Endodermal cell (in vitro differentiated cells): ENCODE measurements at regions not wholly inside any gene's neighbourhood (a gene's known extent, or its start where the extent isn't known, plus 50 kb on each side); places are given as distances from the start of the nearest gene placed in this dataset.
A peak's percentile ranks its signal among the peaks of the same experiment; 100 is the strongest.

ENCODE experiments used
- DNase-seq: peaks from one replicate; pipeline ENCODE4 v3.0.0-alpha.2; 2017
- H3K27ac ChIP-seq: 2 replicates; pipeline ENCODE4 v1.5.1; 2013; ENCODE audit warnings: mild to moderate bottlenecking, low read depth, low read length, moderate library complexity
- H3K27me3 ChIP-seq: 2 replicates; pipeline ENCODE4 v1.6.1; 2013; ENCODE audit warnings: mild to moderate bottlenecking, low read length, moderate library complexity; ENCODE audit not compliant: insufficient read depth, control insufficient read depth, poor library complexity, severe bottlenecking
- H3K36me3 ChIP-seq: 2 replicates; pipeline ENCODE4 v1.7.0; 2013; ENCODE audit warnings: mild to moderate bottlenecking, low read length, moderate library complexity; ENCODE audit not compliant: control insufficient read depth, insufficient read depth
- H3K4me1 ChIP-seq: one replicate; pipeline ENCODE4 v1.7.0; 2013; ENCODE audit warnings: low read length; ENCODE audit not compliant: control insufficient read depth, insufficient read depth
- H3K4me3 ChIP-seq: 2 replicates; pipeline ENCODE4 v1.5.1; 2013; ENCODE audit warnings: mild to moderate bottlenecking, low read length, moderate library complexity
- H3K9ac ChIP-seq: 2 replicates; pipeline ENCODE4 v1.6.1; 2013; ENCODE audit warnings: mild to moderate bottlenecking, low read length, moderate library complexity; ENCODE audit not compliant: poor library complexity, severe bottlenecking; ENCODE audit errors: extremely low read depth
- H3K9me3 ChIP-seq: 2 replicates; pipeline ENCODE4 v1.6.1; 2013; ENCODE audit warnings: mild to moderate bottlenecking, low read length, moderate library complexity; ENCODE audit not compliant: control insufficient read depth
- H3K27ac Mint-ChIP-seq: 2 replicates; pipeline ENCODE4 v1.8.0; 2020; ENCODE audit warnings: mixed read lengths
- H3K27me3 Mint-ChIP-seq: 2 replicates; pipeline ENCODE4 v1.8.0; 2021; ENCODE audit warnings: mild to moderate bottlenecking, mixed read lengths; ENCODE audit not compliant: insufficient read depth
- H3K36me3 Mint-ChIP-seq: 2 replicates; pipeline ENCODE4 v1.8.0; 2020; ENCODE audit warnings: low read depth, mixed read lengths
- H3K4me1 Mint-ChIP-seq: 2 replicates; pipeline ENCODE4 v1.8.0; 2020; ENCODE audit warnings: mixed read lengths
- H3K4me3 Mint-ChIP-seq: 2 replicates; pipeline ENCODE4 v1.8.0; 2020; ENCODE audit warnings: mild to moderate bottlenecking, moderate library complexity, mixed read lengths
- H3K9me3 Mint-ChIP-seq: 2 replicates; pipeline ENCODE4 v1.8.0; 2020; ENCODE audit warnings: mild to moderate bottlenecking, mixed read lengths
- WGBS, 2 experiments: methylation state at CpG; one replicate each; pipeline versions ENCODE4 v1.1.5 to v1.1.7; 2013; ENCODE audit warnings: missing lambda C conversion rate in 2 of 2, mixed read lengths in 1 of 2; ENCODE audit not compliant: insufficient coverage in 1 of 2, insufficient read length in 1 of 2; 5-methylcytosine and 5-hydroxymethylcytosine counted together
- TF ChIP-seq, protein P1 (sequence below): fragments of 200-600 bp; sonication (generic); conservative IDR thresholded peaks from 2 replicates; pipeline ENCODE4 v1.5.0; 2021; ENCODE audit warnings: antibody characterized with exemption, mild to moderate bottlenecking

DNA sequence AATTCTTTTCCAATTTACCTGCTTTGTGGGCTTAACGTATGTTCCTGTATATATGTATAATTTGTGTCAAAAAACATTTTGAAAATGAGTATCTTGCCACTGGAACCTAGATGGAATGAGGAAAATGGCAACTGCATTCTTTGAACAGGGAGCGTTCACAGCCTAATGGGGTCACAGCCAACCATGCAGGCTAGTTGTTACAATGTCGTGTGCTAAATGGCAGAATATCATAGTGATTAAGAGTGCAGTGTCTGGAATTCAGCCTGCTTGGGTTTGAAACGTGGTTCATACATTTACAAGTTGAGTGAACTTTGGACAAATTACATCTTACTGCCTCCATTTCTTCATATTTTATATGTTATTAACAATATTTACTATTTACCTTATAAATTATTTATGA is 70.8 kb downstream of the PCDH7 start:
- H3K27me3 Mint-ChIP-seq = no peaks in the 10 kb centered on the region
- WGBS, 2 experiments = 89 to 92% methylated on average over 2 to 4 of the region's 4 CpGs
- no peaks in the 10 kb centered on the region for H3K36me3 Mint-ChIP-seq
- no peaks in the 10 kb centered on the region for H3K9me3 ChIP-seq
- peaks cover 12% of the 10 kb centered on the region for H3K4me1 ChIP-seq
- peaks cover 44% of the 10 kb centered on the region for H3K4me1 Mint-ChIP-seq
- no peak for DNase-seq
- no peak overlapping the region for H3K9ac ChIP-seq
- H3K4me3 Mint-ChIP-seq = no peak overlapping the region
- no peaks in the 10 kb centered on the region for H3K36me3 ChIP-seq
- H3K27ac Mint-ChIP-seq = no peak overlapping the region
- TF ChIP-seq, protein P1, sequence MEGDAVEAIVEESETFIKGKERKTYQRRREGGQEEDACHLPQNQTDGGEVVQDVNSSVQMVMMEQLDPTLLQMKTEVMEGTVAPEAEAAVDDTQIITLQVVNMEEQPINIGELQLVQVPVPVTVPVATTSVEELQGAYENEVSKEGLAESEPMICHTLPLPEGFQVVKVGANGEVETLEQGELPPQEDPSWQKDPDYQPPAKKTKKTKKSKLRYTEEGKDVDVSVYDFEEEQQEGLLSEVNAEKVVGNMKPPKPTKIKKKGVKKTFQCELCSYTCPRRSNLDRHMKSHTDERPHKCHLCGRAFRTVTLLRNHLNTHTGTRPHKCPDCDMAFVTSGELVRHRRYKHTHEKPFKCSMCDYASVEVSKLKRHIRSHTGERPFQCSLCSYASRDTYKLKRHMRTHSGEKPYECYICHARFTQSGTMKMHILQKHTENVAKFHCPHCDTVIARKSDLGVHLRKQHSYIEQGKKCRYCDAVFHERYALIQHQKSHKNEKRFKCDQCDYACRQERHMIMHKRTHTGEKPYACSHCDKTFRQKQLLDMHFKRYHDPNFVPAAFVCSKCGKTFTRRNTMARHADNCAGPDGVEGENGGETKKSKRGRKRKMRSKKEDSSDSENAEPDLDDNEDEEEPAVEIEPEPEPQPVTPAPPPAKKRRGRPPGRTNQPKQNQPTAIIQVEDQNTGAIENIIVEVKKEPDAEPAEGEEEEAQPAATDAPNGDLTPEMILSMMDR = no peak
- no peaks in the 10 kb centered on the region for H3K27me3 ChIP-seq
- H3K27ac ChIP-seq = no peak overlapping the region
- no peak overlapping the region for H3K4me3 ChIP-seq
- H3K9me3 Mint-ChIP-seq = no peaks in the 10 kb centered on the region

DNA sequence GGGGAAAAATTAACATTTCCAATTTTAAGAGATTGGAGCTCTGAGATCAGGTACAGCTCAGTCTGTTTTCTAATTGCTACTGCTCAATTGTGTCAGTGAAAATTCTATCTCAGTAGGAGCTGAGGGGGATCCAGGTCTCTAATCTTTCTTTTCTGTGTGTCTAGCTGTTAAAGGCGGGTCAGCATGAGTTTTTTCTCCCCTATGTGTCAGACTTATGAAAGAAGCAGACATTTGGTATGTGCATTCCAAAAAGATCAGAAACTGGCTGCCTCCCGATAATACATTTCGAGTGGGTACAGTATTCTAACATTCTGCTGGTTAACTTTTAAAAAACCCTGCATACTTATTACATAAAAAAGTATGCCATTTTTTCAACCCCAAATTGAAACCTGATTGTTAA is 72.4 kb downstream of the PCDH7 start:
- Histone ChIP-seq H3K4me1 (peaks cover 12% of the 10 kb centered on the region), H3K36me3 (no peaks in the 10 kb centered on the region), H3K9me3 (no peaks in the 10 kb centered on the region), H3K4me3 (peak overlapping the region; percentile 52), H3K27me3 (no peaks in the 10 kb centered on the region), H3K27ac (peak overlapping the region; percentile 48), H3K9ac (peak overlapping the region; percentile 14)
- DNase-seq = no peak
- Mint-ChIP-seq H3K36me3 (peaks cover 7% of the 10 kb centered on the region), H3K4me3 (no peak overlapping the region), H3K9me3 (peaks cover 1% of the 10 kb centered on the region), H3K27me3 (no peaks in the 10 kb centered on the region), H3K27ac (no peak overlapping the region), H3K4me1 (peaks cover 52% of the 10 kb centered on the region)
- TF ChIP-seq, protein P1 = no peak
- WGBS, 2 experiments = 50 to 75% methylated on average over 1 to 3 of the region's 3 CpGs

- no peak overlapping the region for H3K4me3 ChIP-seq
- H3K27me3 ChIP-seq = no peaks in the 10 kb centered on the region
- no peak for DNase-seq
- Mint-ChIP-seq H3K36me3 (peaks cover 31% of the 10 kb centered on the region), H3K27ac (no peak overlapping the region), H3K27me3 (no peaks in the 10 kb centered on the region), H3K4me3 (no peak overlapping the region), H3K9me3 (peaks cover 23% of the 10 kb centered on the region), H3K4me1 (peaks cover 18% of the 10 kb centered on the region)
- no peaks in the 10 kb centered on the region for H3K4me1 ChIP-seq
- H3K9ac ChIP-seq = no peak overlapping the region
- peaks cover 16% of the 10 kb centered on the region for H3K9me3 ChIP-seq
- WGBS, 2 experiments = 91 to 100% methylated on average over 1 to 2 of the region's 2 CpGs
- TF ChIP-seq, protein P1 = no peak
- H3K27ac ChIP-seq = no peak overlapping the region
- peaks cover 4% of the 10 kb centered on the region for H3K36me3 ChIP-seq
Measured at GRCh38 chr4:30801876-30802275, 81.7 kb downstream of the PCDH7 start.
